ENCODE measurements at regions not wholly inside any gene's neighbourhood (a gene's known extent, or its start where the extent isn't known, plus 50 kb on each side); places are given as distances from the start of the nearest gene placed in this dataset.

DNA sequence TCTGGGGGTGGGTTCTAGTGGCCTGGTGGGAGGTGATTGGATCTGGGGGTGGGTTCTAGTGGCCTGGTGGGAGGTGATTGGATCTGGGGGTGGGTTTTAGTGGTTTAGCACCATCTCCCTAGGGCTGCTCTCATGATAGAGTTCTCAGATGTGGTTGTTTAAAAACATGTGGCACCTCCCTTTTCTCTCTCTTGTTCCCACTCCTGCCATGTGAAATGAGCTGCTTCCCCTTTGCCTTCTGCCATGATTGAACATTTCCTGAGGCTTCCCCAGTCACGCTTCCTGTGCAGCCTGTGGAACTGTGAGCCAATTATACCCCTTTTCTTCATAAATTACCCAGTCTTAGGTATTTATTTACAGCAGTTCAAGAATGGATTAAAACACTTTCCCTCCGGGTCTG lies 327.3 kb upstream of the AJAP1 start:
- H3K27me3 ChIP-seq (ENCODE audit: control insufficient read depth in 3 of 3, insufficient read depth in 3 of 3, low read length in 3 of 3) = peaks cover 0 to 26% (median 12%) of the 10 kb centered on the region in 3 donors

DNA sequence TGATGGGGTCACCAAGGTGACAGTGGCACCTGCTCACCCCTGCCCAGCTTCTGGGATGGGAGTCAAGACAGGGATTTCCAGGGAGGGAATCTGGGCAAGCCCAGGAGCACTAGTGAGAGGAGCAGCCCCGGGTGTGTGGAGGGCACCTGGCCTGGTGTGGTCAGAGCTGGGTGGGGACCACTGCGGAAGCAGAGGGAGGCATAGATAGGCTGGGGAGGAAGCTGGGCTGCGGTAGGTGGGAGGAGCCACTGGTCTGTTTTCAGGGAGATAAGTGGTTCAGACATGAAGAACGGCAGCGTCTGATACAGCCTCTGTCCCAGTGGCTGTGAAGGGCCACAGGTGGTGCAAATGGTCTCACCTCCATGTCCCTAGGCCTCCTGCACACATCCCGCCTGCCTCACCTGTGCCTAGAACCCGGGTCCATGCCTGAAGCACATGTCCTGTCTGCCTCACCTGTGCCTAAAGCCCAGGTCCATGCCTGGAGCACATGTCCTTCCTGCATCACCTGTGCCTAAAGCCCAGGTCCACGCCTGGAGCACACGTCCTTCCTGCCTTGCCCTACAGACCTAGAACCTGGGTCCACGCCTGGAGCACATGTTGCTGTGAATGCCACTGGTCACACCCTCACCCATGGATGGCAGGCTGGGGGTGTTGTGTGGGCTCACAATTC lies 325.9 kb upstream of the AJAP1 start:
- no peak overlapping the region for H3K9ac ChIP-seq (ENCODE audit: low read depth in 1 of 3, low read length in 3 of 3)

More for the DNA sequence above, 327.3 kb upstream of the AJAP1 start:
- no peak overlapping the region for H3K9ac ChIP-seq (ENCODE audit: low read depth in 1 of 3, low read length in 3 of 3)
- H3K36me3 ChIP-seq (ENCODE audit: control insufficient read depth in 3 of 3, insufficient read depth in 3 of 3, low read length in 3 of 3) = no peaks in the 10 kb centered on the region
- no peak overlapping the region for H3K4me3 ChIP-seq (ENCODE audit: low read length in 3 of 3)
- H3K9me3 ChIP-seq (ENCODE audit: control insufficient read depth in 3 of 3, low read length in 3 of 3) = peaks cover 0 to 6% (median 0%) of the 10 kb centered on the region in 3 donors
- no peak overlapping the region for H3K27ac ChIP-seq (ENCODE audit: low read depth, low read length)
- H3K4me1 ChIP-seq (ENCODE audit: control insufficient read depth in 3 of 3, insufficient read depth in 3 of 3, low read length in 3 of 3) = no peaks in the 10 kb centered on the region

DNA sequence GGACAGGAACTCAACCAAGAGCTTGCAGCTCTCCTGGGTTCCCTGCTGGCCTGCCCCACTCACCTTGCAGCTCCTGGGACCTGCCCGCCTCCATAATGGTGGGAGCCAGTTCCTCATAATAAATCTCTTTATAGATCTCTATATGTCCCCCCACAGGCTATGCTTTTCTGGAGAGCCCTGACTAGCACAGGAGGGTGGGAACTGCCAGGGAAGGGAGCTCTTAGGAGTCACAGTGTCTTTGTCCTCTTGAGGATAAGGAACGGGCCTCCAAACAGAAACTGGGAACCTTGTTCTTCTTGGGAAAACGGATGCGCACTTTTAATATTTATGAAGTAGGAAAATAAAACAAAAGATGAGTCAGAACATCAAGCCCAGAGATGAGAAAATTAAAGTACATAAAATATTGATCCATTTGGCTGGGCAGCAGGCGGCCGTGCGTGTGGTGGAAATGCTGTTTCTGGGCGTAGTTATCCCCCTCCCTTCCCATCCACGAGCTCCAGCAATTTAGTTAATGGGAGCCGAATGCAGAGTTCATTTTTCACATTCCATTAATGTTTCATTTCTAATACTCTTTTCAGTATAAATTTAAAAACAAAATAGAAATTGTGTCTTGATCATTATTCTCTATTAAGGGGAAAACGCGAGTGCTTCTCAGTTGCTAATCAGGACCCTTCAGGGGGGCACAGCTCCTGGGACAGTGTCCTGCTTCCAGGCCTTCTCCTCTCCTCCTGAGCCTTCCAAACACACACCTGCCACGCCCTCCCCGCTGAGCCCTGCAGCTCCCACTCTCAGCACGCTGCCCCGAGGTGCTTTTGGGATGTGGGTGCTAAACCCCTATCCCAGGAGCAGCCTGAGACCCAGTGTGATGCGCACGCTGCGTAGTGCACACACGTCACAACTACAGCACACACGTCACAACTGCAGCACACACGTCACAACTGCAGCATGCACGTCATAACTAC lies 323.3 kb upstream of the AJAP1 start:
- Histone ChIP-seq H3K4me1 (ENCODE audit: control insufficient read depth in 3 of 3, insufficient read depth in 3 of 3, low read length in 3 of 3) (no peaks in the 10 kb centered on the region), H3K27me3 (ENCODE audit: control insufficient read depth in 3 of 3, insufficient read depth in 3 of 3, low read length in 3 of 3) (peaks cover 0 to 24% (median 10%) of the 10 kb centered on the region in 3 donors)

More for the DNA sequence above, 325.9 kb upstream of the AJAP1 start:
- no peak overlapping the region for H3K4me3 ChIP-seq (ENCODE audit: low read length in 3 of 3)
- H3K4me1 ChIP-seq (ENCODE audit: control insufficient read depth in 3 of 3, insufficient read depth in 3 of 3, low read length in 3 of 3) = no peaks in the 10 kb centered on the region
- H3K36me3 ChIP-seq (ENCODE audit: control insufficient read depth in 3 of 3, insufficient read depth in 3 of 3, low read length in 3 of 3) = no peaks in the 10 kb centered on the region
- peaks cover 0 to 24% (median 6%) of the 10 kb centered on the region in 3 donors for H3K27me3 ChIP-seq (ENCODE audit: control insufficient read depth in 3 of 3, insufficient read depth in 3 of 3, low read length in 3 of 3)
- peaks cover 0 to 6% (median 0%) of the 10 kb centered on the region in 3 donors for H3K9me3 ChIP-seq (ENCODE audit: control insufficient read depth in 3 of 3, low read length in 3 of 3)
- no peak overlapping the region for H3K27ac ChIP-seq (ENCODE audit: low read depth, low read length)

DNA sequence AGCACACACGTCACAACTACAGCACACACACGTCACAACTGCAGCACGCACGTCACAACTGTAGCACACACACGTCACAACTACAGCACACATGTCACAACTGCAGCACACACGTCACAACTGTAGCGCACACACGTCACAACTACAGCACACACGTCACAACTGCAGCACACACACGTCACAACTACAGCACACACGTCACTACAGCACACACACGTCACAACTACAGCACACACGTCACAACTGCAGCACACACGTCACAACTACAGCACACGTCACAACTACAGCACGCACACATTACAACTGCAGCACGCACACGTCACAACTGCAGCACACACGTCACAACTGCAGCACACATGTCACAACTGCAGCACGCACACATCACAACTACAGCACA lies 322.6 kb upstream of the AJAP1 start:
- H3K9ac ChIP-seq (ENCODE audit: low read depth in 1 of 3, low read length in 3 of 3) = no peak overlapping the region
- no peak overlapping the region for H3K27ac ChIP-seq (ENCODE audit: low read depth, low read length)
- H3K27me3 ChIP-seq (ENCODE audit: control insufficient read depth in 3 of 3, insufficient read depth in 3 of 3, low read length in 3 of 3) = peaks cover 0 to 24% (median 10%) of the 10 kb centered on the region in 3 donors
- H3K9me3 ChIP-seq (ENCODE audit: control insufficient read depth in 3 of 3, low read length in 3 of 3) = peaks cover 0 to 12% (median 2%) of the 10 kb centered on the region in 3 donors
- no peak overlapping the region for H3K4me3 ChIP-seq (ENCODE audit: low read length in 3 of 3)
- H3K36me3 ChIP-seq (ENCODE audit: control insufficient read depth in 3 of 3, insufficient read depth in 3 of 3, low read length in 3 of 3) = no peaks in the 10 kb centered on the region
- no peaks in the 10 kb centered on the region for H3K4me1 ChIP-seq (ENCODE audit: control insufficient read depth in 3 of 3, insufficient read depth in 3 of 3, low read length in 3 of 3)

More for the DNA sequence above, 323.3 kb upstream of the AJAP1 start:
- H3K9me3 ChIP-seq (ENCODE audit: control insufficient read depth in 3 of 3, low read length in 3 of 3) = peaks cover 0 to 12% (median 2%) of the 10 kb centered on the region in 3 donors
- no peak overlapping the region for H3K9ac ChIP-seq (ENCODE audit: low read depth in 1 of 3, low read length in 3 of 3)
- H3K27ac ChIP-seq (ENCODE audit: low read depth, low read length) = no peak overlapping the region
- H3K4me3 ChIP-seq (ENCODE audit: low read length in 3 of 3) = no peak overlapping the region
- H3K36me3 ChIP-seq (ENCODE audit: control insufficient read depth in 3 of 3, insufficient read depth in 3 of 3, low read length in 3 of 3) = no peaks in the 10 kb centered on the region

DNA sequence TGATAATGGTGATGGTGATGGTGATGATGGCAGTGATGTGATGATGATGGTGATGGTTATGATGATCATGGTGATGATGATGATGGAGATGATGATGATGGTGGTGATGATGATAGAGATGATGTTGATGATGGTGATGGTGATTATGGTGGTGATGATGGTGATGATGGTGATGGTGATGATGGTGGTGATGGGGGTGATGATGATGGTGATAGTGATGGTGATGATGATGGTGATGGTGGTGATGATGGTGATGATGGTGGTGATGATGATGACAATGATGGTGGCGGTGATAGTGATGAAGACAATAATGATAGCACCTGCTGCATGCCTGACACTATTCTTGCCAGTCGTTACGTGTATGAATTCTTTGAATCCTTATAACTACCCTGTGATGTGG lies 317.9 kb upstream of the AJAP1 start:
- Histone ChIP-seq H3K27me3 (ENCODE audit: control insufficient read depth in 3 of 3, insufficient read depth in 3 of 3, low read length in 3 of 3) (peaks cover 0 to 12% (median 5%) of the 10 kb centered on the region in 3 donors), H3K9me3 (ENCODE audit: control insufficient read depth in 3 of 3, low read length in 3 of 3) (peaks cover 0 to 10% (median 2%) of the 10 kb centered on the region in 3 donors), H3K36me3 (ENCODE audit: control insufficient read depth in 3 of 3, insufficient read depth in 3 of 3, low read length in 3 of 3) (no peaks in the 10 kb centered on the region), H3K27ac (ENCODE audit: low read depth, low read length) (no peak overlapping the region), H3K9ac (ENCODE audit: low read depth in 1 of 3, low read length in 3 of 3) (no peak overlapping the region), H3K4me1 (ENCODE audit: control insufficient read depth in 3 of 3, insufficient read depth in 3 of 3, low read length in 3 of 3) (no peaks in the 10 kb centered on the region), H3K4me3 (ENCODE audit: low read length in 3 of 3) (no peak overlapping the region)

DNA sequence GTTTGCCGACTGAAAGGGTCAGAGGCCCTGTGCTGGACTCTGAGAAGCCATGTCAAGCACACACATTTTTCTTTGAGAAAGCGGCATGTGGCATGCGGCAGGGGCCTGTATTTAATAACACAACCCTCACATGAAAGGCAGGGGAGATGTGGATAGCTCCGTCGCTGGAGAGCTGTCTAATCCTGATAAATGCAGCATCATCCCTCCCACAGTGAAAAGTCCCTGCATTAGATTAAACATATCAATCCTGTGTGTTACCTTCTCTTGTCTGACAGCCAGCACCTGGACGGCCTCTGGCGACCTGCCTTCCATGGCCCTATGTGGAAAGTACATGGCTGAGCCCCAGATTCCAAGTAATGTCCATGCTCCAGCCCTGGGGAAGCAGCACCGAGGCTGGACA lies 313.0 kb upstream of the AJAP1 start:
- Histone ChIP-seq H3K27ac (ENCODE audit: low read depth, low read length) (no peak overlapping the region), H3K4me3 (ENCODE audit: low read length in 3 of 3) (no peak overlapping the region), H3K9me3 (ENCODE audit: control insufficient read depth in 3 of 3, low read length in 3 of 3) (no peaks in the 10 kb centered on the region), H3K27me3 (ENCODE audit: control insufficient read depth in 3 of 3, insufficient read depth in 3 of 3, low read length in 3 of 3) (peaks cover 0 to 4% (median 0%) of the 10 kb centered on the region in 3 donors), H3K4me1 (ENCODE audit: control insufficient read depth in 3 of 3, insufficient read depth in 3 of 3, low read length in 3 of 3) (no peaks in the 10 kb centered on the region), H3K36me3 (ENCODE audit: control insufficient read depth in 3 of 3, insufficient read depth in 3 of 3, low read length in 3 of 3) (no peaks in the 10 kb centered on the region), H3K9ac (ENCODE audit: low read depth in 1 of 3, low read length in 3 of 3) (no peak overlapping the region)

DNA sequence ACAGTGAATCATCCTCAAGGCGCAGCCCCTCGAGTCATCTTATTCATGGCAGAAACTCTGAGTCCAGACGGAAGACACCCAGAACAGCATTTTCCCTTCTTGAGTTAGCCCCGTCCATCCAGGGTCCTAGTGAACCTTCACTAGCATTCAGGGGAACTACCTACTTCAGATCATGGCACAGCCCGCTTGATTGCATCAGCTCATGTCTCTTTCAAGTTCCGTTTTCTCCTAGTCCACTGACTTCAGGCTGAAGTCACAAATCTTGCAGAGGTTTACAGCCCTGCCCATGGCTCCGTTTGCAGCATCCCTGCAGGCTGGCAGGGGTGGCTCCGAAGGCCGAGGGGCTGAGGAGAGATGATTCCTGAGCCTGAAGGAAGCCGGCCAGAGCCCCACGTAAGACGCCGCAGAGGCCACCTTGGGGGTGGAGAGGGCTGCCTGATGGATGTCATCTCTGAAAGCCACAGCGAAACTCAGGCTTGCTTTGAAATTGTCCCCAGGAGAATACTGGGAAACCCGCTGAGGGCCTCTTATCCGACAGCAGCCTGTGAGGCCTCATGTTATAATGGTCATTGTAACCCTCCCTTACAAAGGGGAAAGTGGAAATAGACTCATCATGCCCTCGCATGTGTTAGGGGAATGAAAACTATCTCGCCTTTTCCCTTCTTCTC lies 310.2 kb upstream of the AJAP1 start:
- Histone ChIP-seq H3K9ac (ENCODE audit: low read depth in 1 of 3, low read length in 3 of 3) (no peak overlapping the region), H3K4me3 (ENCODE audit: low read length in 3 of 3) (no peak overlapping the region), H3K4me1 (ENCODE audit: control insufficient read depth in 3 of 3, insufficient read depth in 3 of 3, low read length in 3 of 3) (no peaks in the 10 kb centered on the region), H3K27me3 (ENCODE audit: control insufficient read depth in 3 of 3, insufficient read depth in 3 of 3, low read length in 3 of 3) (peaks cover 0 to 4% (median 0%) of the 10 kb centered on the region in 3 donors), H3K27ac (ENCODE audit: low read depth, low read length) (no peak overlapping the region), H3K36me3 (ENCODE audit: control insufficient read depth in 3 of 3, insufficient read depth in 3 of 3, low read length in 3 of 3) (no peaks in the 10 kb centered on the region), H3K9me3 (ENCODE audit: control insufficient read depth in 3 of 3, low read length in 3 of 3) (no peaks in the 10 kb centered on the region)

DNA sequence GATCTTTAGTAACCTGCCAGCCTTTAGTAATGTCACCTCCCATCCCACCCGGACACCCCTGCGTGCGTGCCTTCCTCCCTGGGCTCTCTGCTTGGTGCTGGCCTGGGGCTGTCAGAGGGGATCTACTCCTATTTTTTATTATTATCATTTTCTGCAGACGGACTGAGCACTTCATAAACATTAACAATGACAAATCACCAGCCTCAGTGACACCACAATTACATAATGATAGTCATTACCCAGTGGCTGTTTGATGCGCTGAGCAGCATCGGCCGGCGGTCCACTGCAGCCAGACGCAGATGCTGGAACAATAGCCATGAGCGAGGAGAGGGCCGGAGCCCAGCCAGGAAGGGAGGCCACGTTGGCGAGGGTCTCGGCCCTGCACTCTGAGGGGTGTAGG lies 309.3 kb upstream of the AJAP1 start:
- no peak overlapping the region for H3K9ac ChIP-seq (ENCODE audit: low read depth in 1 of 3, low read length in 3 of 3)
- peaks cover 0 to 4% (median 0%) of the 10 kb centered on the region in 3 donors for H3K27me3 ChIP-seq (ENCODE audit: control insufficient read depth in 3 of 3, insufficient read depth in 3 of 3, low read length in 3 of 3)
- no peak overlapping the region for H3K4me3 ChIP-seq (ENCODE audit: low read length in 3 of 3)
- no peaks in the 10 kb centered on the region for H3K4me1 ChIP-seq (ENCODE audit: control insufficient read depth in 3 of 3, insufficient read depth in 3 of 3, low read length in 3 of 3)
- no peaks in the 10 kb centered on the region for H3K36me3 ChIP-seq (ENCODE audit: control insufficient read depth in 3 of 3, insufficient read depth in 3 of 3, low read length in 3 of 3)
- H3K9me3 ChIP-seq (ENCODE audit: control insufficient read depth in 3 of 3, low read length in 3 of 3) = no peaks in the 10 kb centered on the region
- H3K27ac ChIP-seq (ENCODE audit: low read depth, low read length) = no peak overlapping the region

DNA sequence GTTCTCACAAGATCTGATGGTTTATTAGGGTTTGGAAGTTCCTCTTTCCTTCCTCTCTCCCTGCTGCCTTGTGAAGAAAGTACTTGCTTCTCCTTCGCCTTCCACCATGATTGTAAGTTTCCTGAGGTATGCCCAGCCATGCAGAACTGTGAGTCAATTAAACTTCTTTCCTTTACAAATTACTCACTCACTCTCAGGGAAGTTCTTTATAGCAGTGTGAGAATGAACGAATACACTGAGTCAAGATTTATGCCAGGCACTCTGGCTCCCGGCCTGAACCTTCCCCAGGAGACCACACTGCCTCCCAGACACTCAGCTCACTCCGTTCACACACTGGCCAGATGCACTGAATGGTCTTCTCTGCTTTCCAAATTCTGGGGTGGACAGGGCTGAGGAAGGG lies 308.3 kb upstream of the AJAP1 start:
- no peak overlapping the region for H3K9ac ChIP-seq (ENCODE audit: low read depth in 1 of 3, low read length in 3 of 3)
- H3K4me1 ChIP-seq (ENCODE audit: control insufficient read depth in 3 of 3, insufficient read depth in 3 of 3, low read length in 3 of 3) = no peaks in the 10 kb centered on the region
- H3K36me3 ChIP-seq (ENCODE audit: control insufficient read depth in 3 of 3, insufficient read depth in 3 of 3, low read length in 3 of 3) = no peaks in the 10 kb centered on the region
- H3K27me3 ChIP-seq (ENCODE audit: control insufficient read depth in 3 of 3, insufficient read depth in 3 of 3, low read length in 3 of 3) = peaks cover 0 to 4% (median 0%) of the 10 kb centered on the region in 3 donors
- H3K4me3 ChIP-seq (ENCODE audit: low read length in 3 of 3) = no peak overlapping the region
- no peaks in the 10 kb centered on the region for H3K9me3 ChIP-seq (ENCODE audit: control insufficient read depth in 3 of 3, low read length in 3 of 3)
- no peak overlapping the region for H3K27ac ChIP-seq (ENCODE audit: low read depth, low read length)
